GM18951 (cell line): ENCODE measurements at regions not wholly inside any gene's neighbourhood (a gene's known extent, or its start where the extent isn't known, plus 50 kb on each side); places are given as distances from the start of the nearest gene placed in this dataset.
"Not testable (repeated sequence)": the region's sequence is repeated elsewhere in the genome, so short reads cannot be mapped to it uniquely, and the experiment has no call there.

ENCODE experiments used
- POLR2A ChIP-seq: IDR thresholded peaks from 4 replicates; pipeline ENCODE4 v1.6.1; 2011; ENCODE audit warnings: mild to moderate bottlenecking; ENCODE audit not compliant: insufficient read length, insufficient read depth; ENCODE audit errors: extremely low read depth
- in situ Hi-C: fragments of 300-500 bp; cut with MboI; formaldehyde crosslinking; loops from one replicate; pipeline ENCODE4 v1.12.0; 2022; ENCODE audit warnings: low sequenced_read_pairs, mixed read lengths, inconsistent platforms; ENCODE audit not compliant: unreplicated experiment

- no peak for TF ChIP-seq POLR2A
- in situ Hi-C loops: no loop called here
These were observed 67.3 kb upstream of the DHRSX start for GRCh38 chrX:2568125-2568524.

- no peak for TF ChIP-seq POLR2A
- in situ Hi-C loops: no loop called here
These were observed 65.3 kb upstream of the DHRSX start for GRCh38 chrX:2566055-2566454.

- in situ Hi-C loops: no loop called here
- no peak for TF ChIP-seq POLR2A
These were observed 60.7 kb upstream of the DHRSX start for GRCh38 chrX:2561456-2561855.

GRCh38 chrX:2559124-2559523 lies 58.3 kb upstream of the DHRSX start:
- in situ Hi-C loops: no loop called here
- TF ChIP-seq POLR2A: no peak

DNA sequence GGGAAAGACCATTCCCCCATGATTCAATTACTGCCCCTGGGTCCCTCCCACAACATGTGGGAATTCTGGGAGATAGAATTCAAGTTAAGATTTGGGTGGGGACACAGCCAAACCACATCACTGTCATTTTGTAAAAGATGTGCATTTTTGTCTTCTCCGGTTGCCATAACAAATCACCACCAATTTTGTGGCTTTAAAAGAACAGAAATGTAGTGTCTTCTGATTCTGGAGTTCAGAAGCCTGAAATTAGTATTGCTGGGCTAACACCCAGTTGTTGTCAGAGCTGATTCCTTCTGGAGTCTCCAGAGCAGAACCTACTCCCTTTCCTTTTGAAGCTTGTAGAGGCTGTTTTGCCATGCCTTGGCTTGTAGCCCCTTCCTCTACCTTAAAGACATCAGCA lies 54.1 kb upstream of the DHRSX start:
- TF ChIP-seq POLR2A: no peak
- in situ Hi-C loops: no loop called here

GRCh38 chrX:2554066-2554465 lies 53.3 kb upstream of the DHRSX start:
- in situ Hi-C loops: not testable (repeated sequence)

GRCh38 chrX:2552621-2553201 lies 51.9 kb upstream of the DHRSX start:
- in situ Hi-C loops: no loop called here
- TF ChIP-seq POLR2A: no peak

GRCh38 chrX:2550328-2551020 lies 49.7 kb upstream of the DHRSX start:
- in situ Hi-C loops: no loop called here
- no peak for TF ChIP-seq POLR2A
